MM.1S (cell line): ENCODE measurements at regions not wholly inside any gene's neighbourhood (a gene's known extent, or its start where the extent isn't known, plus 50 kb on each side); places are given as distances from the start of the nearest gene placed in this dataset.

Experiments
- DNase-seq: peaks from one replicate; pipeline ENCODE4 v3.0.0-alpha.2; 2015
- H2AFZ ChIP-seq: fragments of 300-600 bp; sonication (generic); 2 replicates; pipeline ENCODE4 v1.6.0; 2016; ENCODE audit warnings: antibody characterized with exemption, low read length
- H3F3A ChIP-seq: fragments of 300-600 bp; sonication (generic); 2 replicates; pipeline ENCODE4 v1.6.1; 2016; ENCODE audit warnings: mild to moderate bottlenecking, antibody characterized with exemption, low read length, moderate library complexity, mixed read lengths; ENCODE audit not compliant: insufficient read depth
- H3K27ac ChIP-seq: fragments of 300-600 bp; sonication (generic); 2 replicates; pipeline ENCODE4 v1.5.1; 2016; ENCODE audit warnings: mild to moderate bottlenecking, low read length
- H3K27me3 ChIP-seq: fragments of 300-600 bp; sonication (generic); replicated peaks from 2 replicates; pipeline ENCODE4 v1.6.0; 2016; ENCODE audit warnings: low read length; ENCODE audit not compliant: insufficient read depth
- H3K36me3 ChIP-seq: fragments of 300-600 bp; sonication (generic); replicated peaks from 2 replicates; pipeline ENCODE4 v1.6.1; 2016; ENCODE audit warnings: mild to moderate bottlenecking, low read length, mixed read lengths; ENCODE audit not compliant: insufficient read depth
- H3K4me1 ChIP-seq: fragments of 300-600 bp; sonication (generic); 2 replicates; pipeline ENCODE4 v1.6.1; 2016; ENCODE audit warnings: low read length, mixed read lengths
- H3K4me2 ChIP-seq: fragments of 300-600 bp; sonication (generic); 2 replicates; pipeline ENCODE4 v1.6.0; 2016; ENCODE audit warnings: low read depth, low read length
- H3K4me3 ChIP-seq: fragments of 300-600 bp; sonication (generic); 2 replicates; pipeline ENCODE4 v1.5.1; 2016; ENCODE audit warnings: low read length, mixed read lengths
- H3K79me2 ChIP-seq: fragments of 300-600 bp; sonication (generic); 2 replicates; pipeline ENCODE4 v1.6.1; 2016; ENCODE audit warnings: mixed run types, low read length, mixed read lengths
- H3K9ac ChIP-seq: fragments of 300-600 bp; sonication (generic); 2 replicates; pipeline ENCODE4 v1.6.1; 2016; ENCODE audit warnings: low read length, mixed read lengths
- H3K9me2 ChIP-seq: fragments of 300-600 bp; sonication (generic); replicated peaks from 2 replicates; pipeline ENCODE4 v1.6.1; 2016; ENCODE audit warnings: mild to moderate bottlenecking, low read length, mixed read lengths; ENCODE audit not compliant: insufficient read depth
- H3K9me3 ChIP-seq: fragments of 300-600 bp; sonication (generic); replicated peaks from 2 replicates; pipeline ENCODE4 v1.6.1; 2016; ENCODE audit warnings: mild to moderate bottlenecking, low read length, mixed read lengths; ENCODE audit not compliant: insufficient read depth
- H4K20me1 ChIP-seq: fragments of 300-600 bp; sonication (generic); 2 replicates; pipeline ENCODE4 v1.6.1; 2016; ENCODE audit warnings: mild to moderate bottlenecking, low read length, moderate library complexity, mixed read lengths; ENCODE audit not compliant: insufficient read depth
- CTCF ChIP-seq: fragments of 300-600 bp; sonication (generic); IDR thresholded peaks from 2 replicates; pipeline ENCODE4 v1.5.1; 2016; ENCODE audit warnings: antibody characterized with exemption, low read length, mixed read lengths
- EZH2 ChIP-seq: fragments of 300-600 bp; sonication (generic); optimal IDR thresholded peaks from 2 replicates; pipeline ENCODE3; 2017; ENCODE audit warnings: low read depth, mild to moderate bottlenecking, antibody characterized with exemption, low read length, mixed read lengths
- EZH2phosphoT487 ChIP-seq: fragments of 300-600 bp; sonication (generic); IDR thresholded peaks from 2 replicates; pipeline ENCODE4 v1.6.1; 2018; ENCODE audit warnings: antibody characterized with exemption, low read length

GRCh38 chr14:42947991-42948390 lies 1341.3 kb downstream of the LRFN5 start:
- H3F3A ChIP-seq = no peaks in the 10 kb centered on the region
- H4K20me1 ChIP-seq = no peaks in the 10 kb centered on the region
- no peaks in the 10 kb centered on the region for H3K4me1 ChIP-seq
- H3K9me3 ChIP-seq = no peaks in the 10 kb centered on the region
- H3K36me3 ChIP-seq = no peaks in the 10 kb centered on the region
- no peaks in the 10 kb centered on the region for H3K79me2 ChIP-seq
- H2AFZ ChIP-seq = no peak overlapping the region
- DNase-seq = no peak
- H3K27me3 ChIP-seq = no peaks in the 10 kb centered on the region
- no peak overlapping the region for H3K9ac ChIP-seq
- no peak overlapping the region for H3K4me2 ChIP-seq
- H3K9me2 ChIP-seq = no peaks in the 10 kb centered on the region
- TF ChIP-seq EZH2 (no peak), CTCF (no peak), EZH2phosphoT487 (no peak)
- no peak overlapping the region for H3K4me3 ChIP-seq
- no peak overlapping the region for H3K27ac ChIP-seq

- H3K27ac ChIP-seq = no peak overlapping the region
- no peaks in the 10 kb centered on the region for H3K36me3 ChIP-seq
- H2AFZ ChIP-seq = no peak overlapping the region
- H3K27me3 ChIP-seq = no peaks in the 10 kb centered on the region
- H3K9me3 ChIP-seq = no peaks in the 10 kb centered on the region
- H4K20me1 ChIP-seq = no peaks in the 10 kb centered on the region
- H3K9ac ChIP-seq = no peak overlapping the region
- no peaks in the 10 kb centered on the region for H3K79me2 ChIP-seq
- H3K4me3 ChIP-seq = no peak overlapping the region
- H3F3A ChIP-seq = no peaks in the 10 kb centered on the region
- H3K4me1 ChIP-seq = no peaks in the 10 kb centered on the region
- no peaks in the 10 kb centered on the region for H3K9me2 ChIP-seq
- no peak for DNase-seq
- H3K4me2 ChIP-seq = no peak overlapping the region
- TF ChIP-seq CTCF = no peak
- TF ChIP-seq EZH2phosphoT487 = no peak
- TF ChIP-seq EZH2 = no peak
Observed at GRCh38 chr14:42944284-42944683, 1337.6 kb downstream of the LRFN5 start.

- TF ChIP-seq EZH2phosphoT487 = no peak
- DNase-seq = no peak
- no peaks in the 10 kb centered on the region for H3F3A ChIP-seq
- no peak overlapping the region for H3K4me2 ChIP-seq
- H3K9me3 ChIP-seq = no peaks in the 10 kb centered on the region
- no peaks in the 10 kb centered on the region for H3K36me3 ChIP-seq
- no peak overlapping the region for H3K27ac ChIP-seq
- H3K79me2 ChIP-seq = no peaks in the 10 kb centered on the region
- H4K20me1 ChIP-seq = no peaks in the 10 kb centered on the region
- H3K9ac ChIP-seq = no peak overlapping the region
- H2AFZ ChIP-seq = no peak overlapping the region
- no peaks in the 10 kb centered on the region for H3K9me2 ChIP-seq
- no peaks in the 10 kb centered on the region for H3K27me3 ChIP-seq
- H3K4me1 ChIP-seq = no peaks in the 10 kb centered on the region
- no peak overlapping the region for H3K4me3 ChIP-seq
Observed at GRCh38 chr14:42931308-42931707, 1324.6 kb downstream of the LRFN5 start.

DNA sequence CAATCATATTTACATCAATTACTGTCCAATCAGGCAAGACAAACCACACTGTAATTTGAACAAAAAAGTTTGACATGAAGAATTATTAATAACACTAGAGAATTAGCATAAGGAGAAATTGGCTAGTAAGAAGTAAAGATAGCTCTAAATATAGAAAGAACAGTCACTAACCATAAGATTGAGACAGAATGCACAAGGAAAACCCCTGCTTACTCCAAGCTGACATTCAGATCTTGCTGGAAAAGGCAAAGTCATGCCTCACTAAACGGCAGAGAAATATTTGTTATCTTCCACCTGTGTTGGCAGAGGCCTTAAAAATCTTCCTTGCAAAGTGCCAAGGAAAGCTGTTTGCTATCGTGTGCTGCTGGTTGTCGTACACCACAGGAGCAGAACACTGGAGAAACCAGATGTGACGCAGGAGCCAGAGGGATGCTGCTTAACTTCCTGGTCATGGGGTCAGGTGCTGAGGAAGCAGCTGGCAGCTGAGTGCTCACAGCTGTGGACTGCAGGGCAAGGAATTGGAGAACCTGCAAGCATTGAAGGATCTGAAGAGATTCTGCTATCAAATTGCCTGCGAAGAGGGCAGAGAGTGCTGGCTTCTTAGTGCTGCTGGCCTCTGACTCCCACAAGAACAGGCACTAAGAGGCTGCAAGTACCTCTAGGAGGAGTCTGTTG lies 1323.3 kb downstream of the LRFN5 start:
- no peaks in the 10 kb centered on the region for H3K9me3 ChIP-seq
- H3K4me2 ChIP-seq = no peak overlapping the region
- no peaks in the 10 kb centered on the region for H3K9me2 ChIP-seq
- DNase-seq = no peak
- no peaks in the 10 kb centered on the region for H3F3A ChIP-seq
- H3K4me1 ChIP-seq = no peaks in the 10 kb centered on the region
- H4K20me1 ChIP-seq = no peaks in the 10 kb centered on the region
- no peak for TF ChIP-seq CTCF
- TF ChIP-seq EZH2 = no peak
- TF ChIP-seq EZH2phosphoT487 = no peak
- H3K27ac ChIP-seq = no peak overlapping the region
- H3K27me3 ChIP-seq = no peaks in the 10 kb centered on the region
- no peak overlapping the region for H3K4me3 ChIP-seq
- H3K79me2 ChIP-seq = no peaks in the 10 kb centered on the region
- no peak overlapping the region for H3K9ac ChIP-seq
- H2AFZ ChIP-seq = no peak overlapping the region
- no peaks in the 10 kb centered on the region for H3K36me3 ChIP-seq
